ENCODE measurements at regions not wholly inside any gene's neighbourhood (a gene's known extent, or its start where the extent isn't known, plus 50 kb on each side); places are given as distances from the start of the nearest gene placed in this dataset.

DNA sequence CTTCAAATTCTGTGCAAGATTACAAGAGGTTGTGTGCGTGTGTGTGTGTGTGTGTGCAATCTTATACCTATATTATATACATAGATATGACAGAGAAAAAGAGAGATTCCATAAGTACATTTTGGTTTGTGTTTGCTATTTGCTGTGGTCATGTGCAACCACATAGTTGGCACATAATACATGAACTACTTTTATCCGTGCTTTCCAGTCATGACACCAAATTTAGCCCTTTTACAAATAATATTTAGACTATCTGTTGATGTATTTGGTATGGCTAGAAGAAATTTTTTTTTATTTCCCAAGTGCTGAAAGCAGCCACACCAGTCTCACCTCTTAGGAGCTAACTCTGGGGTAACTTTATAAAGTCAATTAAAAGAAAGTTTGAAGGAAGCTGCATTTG lies 63.5 kb upstream of the EGFR start:
- TF ChIP-seq EP300 (IDR thresholded peaks at IDR 0.05) = no peak
- no peak for TF ChIP-seq CTCF (IDR thresholded peaks at IDR 0.05)
- TF ChIP-seq POLR2A (IDR thresholded peaks at IDR 0.05; ENCODE audit: low read depth) = no peak
- no peak for TF ChIP-seq POLR2AphosphoS5 (IDR thresholded peaks at IDR 0.05)
- H3K27ac ChIP-seq (replicated peaks in 1 of 4) = no peak overlapping the region
- intact Hi-C loops (cut with DNase I) = no loop called here
- WGBS = 40% methylated on average over 2 of the region's 2 CpGs
- H3K4me1 ChIP-seq = peaks cover 0 to 12% (median 10%) of the 10 kb centered on the region in 4 donors
- H3K36me3 ChIP-seq = no peaks in the 10 kb centered on the region
- H3K27me3 ChIP-seq = no peaks in the 10 kb centered on the region
- DNase-seq (ENCODE audit: extremely low spot score) = no peak
- H3K4me3 ChIP-seq = no peak overlapping the region
- no peaks in the 10 kb centered on the region for H3K9me3 ChIP-seq

- 87% methylated on average over 8 of the region's 8 CpGs for WGBS
- H3K4me3 ChIP-seq = no peak overlapping the region
- no peak for DNase-seq (ENCODE audit: extremely low spot score)
- H3K4me1 ChIP-seq = peaks cover 0 to 12% (median 10%) of the 10 kb centered on the region in 4 donors
- intact Hi-C loops (cut with DNase I) = no loop called here
- H3K27me3 ChIP-seq = no peaks in the 10 kb centered on the region
- H3K36me3 ChIP-seq = no peaks in the 10 kb centered on the region
- H3K9me3 ChIP-seq = no peaks in the 10 kb centered on the region
- no peak overlapping the region for H3K27ac ChIP-seq (replicated peaks in 1 of 4)
- TF ChIP-seq POLR2A (IDR thresholded peaks at IDR 0.05; ENCODE audit: low read depth) (no peak), POLR2AphosphoS5 (IDR thresholded peaks at IDR 0.05) (no peak), EP300 (IDR thresholded peaks at IDR 0.05) (no peak), CTCF (IDR thresholded peaks at IDR 0.05) (no peak)
Measured at GRCh38 chr7:54955696-54956420, 63.0 kb upstream of the EGFR start.

- intact Hi-C loops (cut with DNase I) = no loop called here
- 98% methylated on average over 13 of the region's 13 CpGs for WGBS
- H3K36me3 ChIP-seq = no peaks in the 10 kb centered on the region
- H3K27ac ChIP-seq (replicated peaks in 1 of 4) = no peak overlapping the region
- H3K4me3 ChIP-seq = no peak overlapping the region
- no peak for TF ChIP-seq POLR2AphosphoS5 (IDR thresholded peaks at IDR 0.05)
- no peaks in the 10 kb centered on the region for H3K9me3 ChIP-seq
- no peaks in the 10 kb centered on the region for H3K27me3 ChIP-seq
- H3K4me1 ChIP-seq = peaks cover 0 to 12% (median 10%) of the 10 kb centered on the region in 4 donors
- DNase-seq (ENCODE audit: extremely low spot score) = no peak
Measured at GRCh38 chr7:54956865-54957264, 62.0 kb upstream of the EGFR start.

- TF ChIP-seq POLR2A (IDR thresholded peaks at IDR 0.05; ENCODE audit: low read depth) (no peak), CTCF (IDR thresholded peaks at IDR 0.05) (no peak), POLR2AphosphoS5 (IDR thresholded peaks at IDR 0.05) (no peak), EP300 (IDR thresholded peaks at IDR 0.05) (no peak)
- no peaks in the 10 kb centered on the region for H3K27me3 ChIP-seq
- intact Hi-C loops (cut with DNase I) = no loop called here
- 84% methylated on average over 3 of the region's 3 CpGs for WGBS
- peaks cover 0 to 6% (median 6%) of the 10 kb centered on the region in 4 donors for H3K4me1 ChIP-seq
- no peaks in the 10 kb centered on the region for H3K9me3 ChIP-seq
- H3K36me3 ChIP-seq = no peaks in the 10 kb centered on the region
- no peak overlapping the region for H3K4me3 ChIP-seq
- no peak for DNase-seq (ENCODE audit: extremely low spot score)
- no peak overlapping the region for H3K27ac ChIP-seq (replicated peaks in 1 of 4)
Measured at GRCh38 chr7:54960517-54960916, 58.3 kb upstream of the EGFR start.

DNA sequence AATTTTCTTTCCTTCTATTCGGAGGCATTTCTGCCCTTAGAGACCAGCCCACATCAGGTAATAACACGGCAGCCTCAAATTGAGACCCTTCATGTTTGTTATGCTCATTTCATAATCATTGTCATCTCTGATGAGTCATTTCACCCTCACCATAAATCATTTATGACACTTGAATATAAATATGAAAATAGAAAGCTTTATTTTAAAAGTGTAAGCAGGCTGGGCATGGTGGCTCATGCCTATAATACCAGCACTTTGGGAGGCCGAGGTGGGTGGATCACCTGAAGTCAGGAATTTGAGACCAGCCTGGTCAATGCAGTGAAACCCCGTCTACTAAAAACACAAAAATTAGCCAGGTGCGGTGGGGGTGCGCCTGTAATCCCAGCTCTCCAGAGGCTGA lies 57.4 kb upstream of the EGFR start:
- intact Hi-C loops (cut with DNase I) = no loop called here
- TF ChIP-seq POLR2A (IDR thresholded peaks at IDR 0.05; ENCODE audit: low read depth) = no peak
- TF ChIP-seq EP300 (IDR thresholded peaks at IDR 0.05) = no peak
- TF ChIP-seq CTCF (IDR thresholded peaks at IDR 0.05) = no peak
- TF ChIP-seq POLR2AphosphoS5 (IDR thresholded peaks at IDR 0.05) = no peak
- Histone ChIP-seq H3K4me1 (no peaks in the 10 kb centered on the region), H3K27ac (replicated peaks in 1 of 4) (no peak overlapping the region), H3K36me3 (no peaks in the 10 kb centered on the region), H3K9me3 (no peaks in the 10 kb centered on the region), H3K27me3 (no peaks in the 10 kb centered on the region), H3K4me3 (no peak overlapping the region)
- WGBS = 71% methylated on average over 6 of the region's 6 CpGs
- peak; percentile 55 for DNase-seq (ENCODE audit: extremely low spot score)
